ENCODE measurements at regions not wholly inside any gene's neighbourhood (a gene's known extent, or its start where the extent isn't known, plus 50 kb on each side); places are given as distances from the start of the nearest gene placed in this dataset.

- TF ChIP-seq, protein P1, sequence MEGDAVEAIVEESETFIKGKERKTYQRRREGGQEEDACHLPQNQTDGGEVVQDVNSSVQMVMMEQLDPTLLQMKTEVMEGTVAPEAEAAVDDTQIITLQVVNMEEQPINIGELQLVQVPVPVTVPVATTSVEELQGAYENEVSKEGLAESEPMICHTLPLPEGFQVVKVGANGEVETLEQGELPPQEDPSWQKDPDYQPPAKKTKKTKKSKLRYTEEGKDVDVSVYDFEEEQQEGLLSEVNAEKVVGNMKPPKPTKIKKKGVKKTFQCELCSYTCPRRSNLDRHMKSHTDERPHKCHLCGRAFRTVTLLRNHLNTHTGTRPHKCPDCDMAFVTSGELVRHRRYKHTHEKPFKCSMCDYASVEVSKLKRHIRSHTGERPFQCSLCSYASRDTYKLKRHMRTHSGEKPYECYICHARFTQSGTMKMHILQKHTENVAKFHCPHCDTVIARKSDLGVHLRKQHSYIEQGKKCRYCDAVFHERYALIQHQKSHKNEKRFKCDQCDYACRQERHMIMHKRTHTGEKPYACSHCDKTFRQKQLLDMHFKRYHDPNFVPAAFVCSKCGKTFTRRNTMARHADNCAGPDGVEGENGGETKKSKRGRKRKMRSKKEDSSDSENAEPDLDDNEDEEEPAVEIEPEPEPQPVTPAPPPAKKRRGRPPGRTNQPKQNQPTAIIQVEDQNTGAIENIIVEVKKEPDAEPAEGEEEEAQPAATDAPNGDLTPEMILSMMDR (IDR thresholded peaks at IDR 0.05; ENCODE audit: poor library complexity, severe bottlenecking), result no peak
- TF ChIP-seq, protein P2, sequence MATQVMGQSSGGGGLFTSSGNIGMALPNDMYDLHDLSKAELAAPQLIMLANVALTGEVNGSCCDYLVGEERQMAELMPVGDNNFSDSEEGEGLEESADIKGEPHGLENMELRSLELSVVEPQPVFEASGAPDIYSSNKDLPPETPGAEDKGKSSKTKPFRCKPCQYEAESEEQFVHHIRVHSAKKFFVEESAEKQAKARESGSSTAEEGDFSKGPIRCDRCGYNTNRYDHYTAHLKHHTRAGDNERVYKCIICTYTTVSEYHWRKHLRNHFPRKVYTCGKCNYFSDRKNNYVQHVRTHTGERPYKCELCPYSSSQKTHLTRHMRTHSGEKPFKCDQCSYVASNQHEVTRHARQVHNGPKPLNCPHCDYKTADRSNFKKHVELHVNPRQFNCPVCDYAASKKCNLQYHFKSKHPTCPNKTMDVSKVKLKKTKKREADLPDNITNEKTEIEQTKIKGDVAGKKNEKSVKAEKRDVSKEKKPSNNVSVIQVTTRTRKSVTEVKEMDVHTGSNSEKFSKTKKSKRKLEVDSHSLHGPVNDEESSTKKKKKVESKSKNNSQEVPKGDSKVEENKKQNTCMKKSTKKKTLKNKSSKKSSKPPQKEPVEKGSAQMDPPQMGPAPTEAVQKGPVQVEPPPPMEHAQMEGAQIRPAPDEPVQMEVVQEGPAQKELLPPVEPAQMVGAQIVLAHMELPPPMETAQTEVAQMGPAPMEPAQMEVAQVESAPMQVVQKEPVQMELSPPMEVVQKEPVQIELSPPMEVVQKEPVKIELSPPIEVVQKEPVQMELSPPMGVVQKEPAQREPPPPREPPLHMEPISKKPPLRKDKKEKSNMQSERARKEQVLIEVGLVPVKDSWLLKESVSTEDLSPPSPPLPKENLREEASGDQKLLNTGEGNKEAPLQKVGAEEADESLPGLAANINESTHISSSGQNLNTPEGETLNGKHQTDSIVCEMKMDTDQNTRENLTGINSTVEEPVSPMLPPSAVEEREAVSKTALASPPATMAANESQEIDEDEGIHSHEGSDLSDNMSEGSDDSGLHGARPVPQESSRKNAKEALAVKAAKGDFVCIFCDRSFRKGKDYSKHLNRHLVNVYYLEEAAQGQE (IDR thresholded peaks at IDR 0.05; ENCODE audit: borderline replicate concordance), result no peak
- TF ChIP-seq SMC3 (conservative IDR thresholded peaks at IDR 0.05; ENCODE audit: poor library complexity) (no peak), TAF1 (IDR thresholded peaks at IDR 0.05; ENCODE audit: low read depth) (no peak), EZH2 (IDR thresholded peaks at IDR 0.05; ENCODE audit: borderline replicate concordance, insufficient read depth, low read length, poor library complexity, severe bottlenecking) (no peak), POLR2AphosphoS5 (IDR thresholded peaks at IDR 0.05) (no peak)
Measured at GRCh38 chr3:147975165-147975564, 566.0 kb downstream of the ZIC1 start.
